Activated CD4-positive, alpha-beta T cell treated with anti-CD3 and anti-CD28 coated beads, Interleukin-2, amount 50 U/mL, for 48 hours (primary cell): ENCODE measurements at regions not wholly inside any gene's neighbourhood (a gene's known extent, or its start where the extent isn't known, plus 50 kb on each side); places are given as distances from the start of the nearest gene placed in this dataset.

Experiments
- DNase-seq, 2 experiments: peaks; one replicate each; pipeline ENCODE4 v3.0.0-alpha.2; 2020

GRCh38 chr4:161222889-161223288 is 940.9 kb downstream of the FSTL5 start:
- DNase-seq, result no peak

- no peak for DNase-seq
These were observed 955.2 kb downstream of the FSTL5 start for GRCh38 chr4:161208564-161208963.

GRCh38 chr4:161206528-161207080 is 957.2 kb downstream of the FSTL5 start:
- no peak for DNase-seq

GRCh38 chr4:161203865-161204264 is 959.9 kb downstream of the FSTL5 start:
- no peak for DNase-seq

- DNase-seq, result no peak
These were observed 965.9 kb downstream of the FSTL5 start for GRCh38 chr4:161197912-161198311.

GRCh38 chr4:161197474-161197873 is 966.3 kb downstream of the FSTL5 start:
- no peak for DNase-seq

GRCh38 chr4:161189286-161190134 is 974.3 kb downstream of the FSTL5 start:
- DNase-seq, result no peak

GRCh38 chr4:161188578-161188977 is 975.2 kb downstream of the FSTL5 start:
- no peak for DNase-seq

- no peak for DNase-seq
These were observed 976.2 kb downstream of the FSTL5 start for GRCh38 chr4:161187569-161187968.

GRCh38 chr4:161186750-161187149 is 977.0 kb downstream of the FSTL5 start:
- DNase-seq, result no peak

- DNase-seq, result no peak
These were observed 977.8 kb downstream of the FSTL5 start for GRCh38 chr4:161186012-161186411.

- DNase-seq, result no peak
These were observed 980.1 kb downstream of the FSTL5 start for GRCh38 chr4:161183729-161184128.

GRCh38 chr4:161182913-161183312 is 980.9 kb downstream of the FSTL5 start:
- no peak for DNase-seq

- DNase-seq, result no peak
These were observed 985.5 kb downstream of the FSTL5 start for GRCh38 chr4:161178310-161178709.

- DNase-seq, result no peak
These were observed 991.3 kb downstream of the FSTL5 start for GRCh38 chr4:161172396-161173026.

GRCh38 chr4:161167539-161167938 is 996.3 kb downstream of the FSTL5 start:
- DNase-seq, result no peak

GRCh38 chr4:161160718-161161117 is 1003.1 kb downstream of the FSTL5 start:
- no peak for DNase-seq

GRCh38 chr4:161148051-161148450 is 1015.7 kb downstream of the FSTL5 start:
- DNase-seq, result no peak

- no peak for DNase-seq
These were observed 1020.4 kb downstream of the FSTL5 start for GRCh38 chr4:161143375-161143774.

GRCh38 chr4:161134795-161135194 is 1029.0 kb downstream of the FSTL5 start:
- no peak for DNase-seq

GRCh38 chr4:161133586-161134276 is 1030.1 kb downstream of the FSTL5 start:
- no peak for DNase-seq

GRCh38 chr4:161132715-161133425 is 1030.9 kb downstream of the FSTL5 start:
- DNase-seq, result no peak

- DNase-seq, result no peak
These were observed 1042.3 kb downstream of the FSTL5 start for GRCh38 chr4:161121451-161121850.
